HepG2 (cell line): ENCODE measurements at regions not wholly inside any gene's neighbourhood (a gene's known extent, or its start where the extent isn't known, plus 50 kb on each side); places are given as distances from the start of the nearest gene placed in this dataset.
"Not testable (repeated sequence)": the region's sequence is repeated elsewhere in the genome, so short reads cannot be mapped to it uniquely, and the experiment has no call there.

Source experiments
- ATAC-seq: fragments of 200-7000 bp; cut with Tn5 transposase; 3 replicates; pipeline ENCODE4 v1.9.1; 2020; ENCODE audit warnings: mild to moderate bottlenecking, moderate library complexity
- BruUV-seq: library from RNA; stranded (reverse); fragments of 400-500 nt; replicated peaks from 2 replicates; lab custom pipeline; 2021; lab: Mats Ljungman, UMichigan
- CTCF ChIA-PET: fragments of 300-600 bp; formaldehyde crosslinking; extraction: SDS; loops from one replicate; lab custom pipeline; 2021; ENCODE audit warnings: low total read pairs, inconsistent platforms, low intra/inter-chr PET ratio; lab: Yijun Ruan, JAX
- POLR2A ChIA-PET: fragments of 350-600 bp; sonication (Branson Sonifier 250); formaldehyde crosslinking; loops from one replicate; lab custom pipeline; 2020; ENCODE audit warnings: antibody characterized with exemption, inconsistent platforms; lab: Yijun Ruan, JAX
- DNase-seq: peaks from one replicate; pipeline ENCODE4 v3.0.0-alpha.2; 2015; ENCODE audit warnings: low spot score
- FAIRE-seq: peaks from 3 replicates; lab custom pipeline; 2011; peaks lifted over from hg19 to GRCh38; lab: Jason Lieb, UNC
- H2AFZ ChIP-seq: one replicate; pipeline ENCODE4 v1.6.1; 2011; ENCODE audit warnings: low read length, inconsistent platforms
- H3K27ac ChIP-seq: fragments of 300-600 bp; 3 replicates; pipeline ENCODE4 v1.8.0; 2011; ENCODE audit warnings: mixed run types, mild to moderate bottlenecking, mixed read lengths, low read length, inconsistent platforms; ENCODE audit not compliant: insufficient read depth; ENCODE audit errors: extremely low read length
- H3K27me3 ChIP-seq, 2 experiments: fragments of 200-600 bp in 1 of 2; 2 replicates in 1 of 2; 3 replicates in 1 of 2; pipeline versions ENCODE4 v1.6.0 to v1.8.0; 2011; ENCODE audit warnings: low read length in 2 of 2, mild to moderate bottlenecking in 2 of 2, moderate library complexity in 2 of 2, inconsistent platforms in 1 of 2; ENCODE audit not compliant: insufficient read depth in 2 of 2, control insufficient read depth in 1 of 2
- H3K36me3 ChIP-seq, 2 experiments: fragments of 200-600 bp in 1 of 2; replicated peaks in 1 of 2; 2 replicates in 1 of 2; 3 replicates in 1 of 2; pipeline versions ENCODE4 v1.5.1 to v1.8.0; 2011; ENCODE audit warnings: low read length in 2 of 2, inconsistent platforms in 1 of 2; ENCODE audit not compliant: insufficient read depth in 2 of 2, control insufficient read depth in 1 of 2
- H3K4me1 ChIP-seq: 2 replicates; pipeline ENCODE4 v1.5.1; 2012; ENCODE audit warnings: low read length, inconsistent platforms; ENCODE audit not compliant: insufficient read depth
- H3K4me2 ChIP-seq: 2 replicates; pipeline ENCODE4 v1.6.0; 2011; ENCODE audit warnings: low read depth, low read length, inconsistent platforms
- H3K4me3 ChIP-seq, 3 experiments: fragments of 200-600 bp in 1 of 3; sonication (generic), shearing (Covaris generic) in 1 of 3; replicated peaks in 1 of 3; 2 replicates each; pipeline ENCODE4 v1.5.1; 2011 to 2016; ENCODE audit warnings: low read length in 3 of 3, inconsistent platforms in 2 of 3, low read depth in 2 of 3, mild to moderate bottlenecking in 2 of 3, control low read depth in 1 of 3, mixed read lengths in 1 of 3; ENCODE audit not compliant: insufficient read depth in 1 of 3
- H3K79me2 ChIP-seq: one replicate; pipeline ENCODE4 v1.6.1; 2011; ENCODE audit warnings: low read length, inconsistent platforms; ENCODE audit not compliant: insufficient read depth
- H3K9ac ChIP-seq: 2 replicates; pipeline ENCODE4 v1.6.0; 2011; ENCODE audit warnings: mild to moderate bottlenecking, low read depth, low read length, inconsistent platforms; ENCODE audit not compliant: insufficient read depth
- H3K9me3 ChIP-seq: 2 replicates; pipeline ENCODE4 v1.5.1; 2012; ENCODE audit warnings: mild to moderate bottlenecking, low read length
- H4K20me1 ChIP-seq: 2 replicates; pipeline ENCODE4 v1.6.0; 2011; ENCODE audit warnings: inconsistent platforms, mild to moderate bottlenecking, low read length, moderate library complexity; ENCODE audit not compliant: insufficient read depth
- WGBS: methylation state at CpG from one replicate; pipeline ENCODE4 v1.1.6; 2017; ENCODE audit warnings: low lambda C conversion rate; 5-methylcytosine and 5-hydroxymethylcytosine counted together
- in situ Hi-C: cut with HindIII; loops from 2 replicates; pipeline ENCODE4 v1.10.0; 2017; ENCODE audit warnings: low pct_unique_long_range_greater_than_20kb; ENCODE audit not compliant: extremely low pct_ligation_motif_present
- intact Hi-C: fragments of 100-400 bp; cut with micrococcal nuclease; formaldehyde crosslinking; loops from one replicate; pipeline ENCODE4 v1.10.0; 2022; ENCODE audit not compliant: unreplicated experiment

DNA sequence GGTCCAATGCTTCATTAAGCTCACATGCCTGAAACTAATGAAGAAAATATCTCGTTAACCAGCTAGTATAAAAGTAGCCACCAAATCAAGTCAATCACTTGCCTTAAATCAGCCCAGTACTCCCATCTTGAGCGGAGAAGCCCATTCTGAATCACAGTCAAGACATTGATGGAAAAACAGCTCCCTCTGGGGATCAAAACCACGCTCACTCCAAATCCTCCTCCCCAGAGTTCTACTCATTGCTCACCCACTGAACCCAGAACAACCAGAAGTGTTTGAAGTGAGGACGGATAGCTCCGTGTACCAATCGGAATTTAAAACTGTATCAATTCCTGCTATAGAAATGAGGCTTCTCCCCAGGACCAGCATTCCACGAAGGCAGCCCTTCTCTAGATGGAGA lies 163.3 kb downstream of the UNC93B1 start:
- H2AFZ ChIP-seq, H3K27me3 ChIP-seq, intact Hi-C loops, H3K4me3 ChIP-seq, FAIRE-seq, H3K4me1 ChIP-seq, H4K20me1 ChIP-seq, H3K36me3 ChIP-seq, POLR2A ChIA-PET, H3K4me2 ChIP-seq, DNase-seq, BruUV-seq, ATAC-seq, CTCF ChIA-PET, in situ Hi-C loops, H3K9ac ChIP-seq, H3K79me2 ChIP-seq, H3K27ac ChIP-seq, H3K9me3 ChIP-seq: not testable (repeated sequence)
- 30% methylated on average over 6 of the region's 7 CpGs for WGBS

DNA sequence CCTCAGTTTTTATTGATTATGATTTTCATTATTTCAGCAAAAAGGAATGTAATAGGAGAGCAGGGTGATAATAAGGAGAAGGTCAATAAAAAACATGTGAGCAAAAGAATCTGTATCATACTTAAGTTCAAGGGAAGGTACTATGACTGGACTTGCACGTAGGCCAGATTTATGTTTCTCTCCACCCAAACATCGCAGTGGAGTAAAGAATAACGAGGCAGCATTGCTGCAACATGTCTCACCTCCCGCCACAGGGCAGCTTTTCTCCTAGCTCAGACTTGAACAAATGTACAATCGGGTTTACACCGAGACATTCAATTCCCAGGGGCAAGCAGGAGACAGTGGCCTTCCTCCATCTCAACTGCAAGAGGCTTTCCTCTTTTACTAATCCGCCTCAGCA lies 155.7 kb upstream of the ALDH3B2 start:
- BruUV-seq, DNase-seq, H3K79me2 ChIP-seq, H2AFZ ChIP-seq, H3K27me3 ChIP-seq, H3K4me2 ChIP-seq, H3K9ac ChIP-seq, H3K27ac ChIP-seq, H3K36me3 ChIP-seq, H3K9me3 ChIP-seq, FAIRE-seq, ATAC-seq, CTCF ChIA-PET, POLR2A ChIA-PET, H3K4me3 ChIP-seq, intact Hi-C loops, H4K20me1 ChIP-seq, in situ Hi-C loops, H3K4me1 ChIP-seq: not testable (repeated sequence)
- WGBS = 44% methylated on average over 6 of the region's 7 CpGs

DNA sequence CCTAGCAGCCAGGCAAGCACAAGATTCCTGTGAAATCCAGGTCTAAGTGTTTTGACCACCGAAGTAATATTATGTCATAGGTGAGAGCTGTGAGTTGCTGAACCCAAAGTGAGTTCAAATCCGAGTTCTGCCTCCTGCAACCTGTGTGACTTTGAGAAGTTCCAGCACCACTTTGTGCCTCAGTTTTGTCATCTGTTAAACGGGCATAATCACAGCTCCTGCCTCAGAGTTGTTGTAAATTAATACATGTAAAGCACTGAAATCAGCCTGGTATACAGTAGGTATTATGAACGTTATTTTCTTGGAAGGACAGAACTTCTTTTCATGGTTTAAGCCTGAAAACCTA lies 152.5 kb upstream of the ALDH3B2 start:
- intact Hi-C loops, H3K4me3 ChIP-seq, H3K27me3 ChIP-seq, H3K9ac ChIP-seq, BruUV-seq, in situ Hi-C loops, H3K4me2 ChIP-seq, H2AFZ ChIP-seq, H3K27ac ChIP-seq, ATAC-seq, POLR2A ChIA-PET, H3K36me3 ChIP-seq, H3K79me2 ChIP-seq, H3K9me3 ChIP-seq, CTCF ChIA-PET, FAIRE-seq, H4K20me1 ChIP-seq, DNase-seq, H3K4me1 ChIP-seq: not testable (repeated sequence)
- WGBS = 0% methylated on average over 4 of the region's 4 CpGs
